GM20000 (cell line): ENCODE measurements at regions not wholly inside any gene's neighbourhood (a gene's known extent, or its start where the extent isn't known, plus 50 kb on each side); places are given as distances from the start of the nearest gene placed in this dataset.
"Not testable (repeated sequence)": the region's sequence is repeated elsewhere in the genome, so short reads cannot be mapped to it uniquely, and the experiment has no call there.

Experiments used
- DNase-seq: peaks from one replicate; pipeline ENCODE4 v3.0.0; 2012; ENCODE audit warnings: low spot score
- CTCF ChIP-seq: IDR thresholded peaks from 2 replicates; pipeline ENCODE4 v1.5.1; 2012; ENCODE audit warnings: mild to moderate bottlenecking, control low read depth; ENCODE audit errors: extremely low read depth, missing control alignments

- DNase-seq, result no peak
- TF ChIP-seq CTCF, result no peak
Measured at GRCh38 chr4:127528302-127528701, 104.5 kb upstream of the INTU start.

GRCh38 chr4:127529879-127530278 lies 102.9 kb upstream of the INTU start:
- not testable (repeated sequence) for DNase-seq

- no peak for TF ChIP-seq CTCF
- no peak for DNase-seq
Measured at GRCh38 chr4:127533028-127533700, 99.6 kb upstream of the INTU start.

- no peak for TF ChIP-seq CTCF
- DNase-seq, result no peak
Measured at GRCh38 chr4:127534041-127534825, 98.5 kb upstream of the INTU start.

- TF ChIP-seq CTCF, result no peak
- DNase-seq, result no peak
Measured at GRCh38 chr4:127538016-127538415, 94.7 kb upstream of the INTU start.

GRCh38 chr4:127540497-127541025 lies 92.2 kb upstream of the INTU start:
- DNase-seq, result no peak
- TF ChIP-seq CTCF, result no peak

GRCh38 chr4:127545271-127545670 lies 87.5 kb upstream of the INTU start:
- no peak for TF ChIP-seq CTCF
- no peak for DNase-seq
